Activated T-cell treated with anti-CD3 and anti-CD28 coated beads, Interleukin-2, amount 50 U/mL, for 4 hours (primary cell): ENCODE measurements at regions not wholly inside any gene's neighbourhood (a gene's known extent, or its start where the extent isn't known, plus 50 kb on each side); places are given as distances from the start of the nearest gene placed in this dataset.

ENCODE experiments used
- ATAC-seq, 2 donors: fragments of 200-7000 bp; cut with Tn5 transposase; one replicate each; pipeline ENCODE4 v1.10.0; 2021
- DNase-seq: peaks from one replicate; pipeline ENCODE4 v3.0.0-alpha.2; 2020
- H3K27me3 Mint-ChIP-seq: one replicate; pipeline ENCODE4 v1.8.0; 2021; ENCODE audit warnings: low read depth, mixed read lengths
- H3K36me3 Mint-ChIP-seq: one replicate; pipeline ENCODE4 v1.8.0; 2022; ENCODE audit warnings: mixed read lengths; ENCODE audit not compliant: insufficient read depth
- H3K4me1 Mint-ChIP-seq: one replicate; pipeline ENCODE4 v1.8.0; 2021; ENCODE audit warnings: low read depth, mixed read lengths
- H3K4me3 Mint-ChIP-seq: one replicate; pipeline ENCODE4 v1.8.0; 2021; ENCODE audit warnings: mild to moderate bottlenecking, moderate library complexity, mixed read lengths
- H3K9me3 Mint-ChIP-seq: one replicate; pipeline ENCODE4 v1.8.0; 2021; ENCODE audit warnings: mixed read lengths

DNA sequence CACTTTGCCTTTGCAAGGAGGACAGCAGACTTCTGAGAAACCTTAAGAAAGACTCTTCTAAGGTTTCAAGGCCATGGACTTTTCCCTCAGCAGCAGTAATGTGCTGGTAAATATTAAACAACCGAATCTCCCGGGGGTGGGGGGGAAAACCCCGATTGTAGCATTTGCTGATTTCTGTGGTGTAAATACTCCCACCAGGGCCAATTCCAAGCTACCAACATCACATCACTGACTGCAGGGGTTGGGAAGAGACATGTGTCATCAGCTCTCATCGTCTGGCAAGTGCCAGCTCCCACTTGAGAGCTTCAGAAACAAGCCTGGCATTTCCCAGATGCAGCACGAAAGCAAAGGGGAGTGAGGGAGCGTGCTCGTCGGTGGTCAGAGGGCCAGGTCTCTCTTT is 101.2 kb downstream of the BCOR start:
- Mint-ChIP-seq H3K4me1 (no peaks in the 10 kb centered on the region), H3K4me3 (no peak overlapping the region), H3K36me3 (no peaks in the 10 kb centered on the region), H3K27me3 (peaks cover 1% of the 10 kb centered on the region), H3K9me3 (no peaks in the 10 kb centered on the region)
- DNase-seq, result no peak
- ATAC-seq, result no peak

DNA sequence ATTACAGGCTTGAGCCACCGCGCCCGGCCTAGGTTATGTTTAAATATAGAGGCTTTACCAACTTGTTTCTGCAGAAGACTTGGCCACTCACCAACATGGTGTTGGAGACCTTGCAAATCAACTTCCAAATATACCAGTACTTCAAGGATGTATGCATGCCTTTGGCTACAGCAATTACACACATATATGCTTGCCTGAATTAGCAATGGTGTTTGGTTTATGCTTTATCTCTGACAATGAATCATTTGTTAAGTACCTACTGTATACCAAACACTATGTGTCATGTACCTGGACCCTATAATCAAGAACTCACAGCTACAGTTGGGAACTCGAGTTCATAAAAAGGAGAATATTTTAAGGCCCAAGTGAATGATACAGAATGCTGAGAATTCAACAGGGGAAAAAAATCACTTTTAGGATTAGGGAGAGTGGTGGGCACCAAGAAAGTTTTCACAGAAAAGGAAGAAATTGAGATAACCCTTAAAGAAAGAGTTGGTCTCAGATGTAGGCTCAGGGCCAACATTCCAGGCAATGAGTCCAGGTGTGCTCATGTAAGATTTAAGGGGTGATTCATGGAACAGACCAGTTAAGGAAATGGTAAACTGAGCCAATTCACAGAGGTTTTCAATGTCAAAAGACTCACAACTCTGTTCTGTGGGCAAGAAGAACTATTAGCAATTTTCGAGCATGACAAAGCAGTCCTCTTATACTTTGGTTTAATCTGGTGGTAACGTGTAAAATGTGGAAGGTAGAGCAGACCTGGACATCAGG is 98.9 kb downstream of the BCOR start:
- Mint-ChIP-seq H3K4me3 (no peak overlapping the region), H3K9me3 (no peaks in the 10 kb centered on the region)
- no peak for ATAC-seq

More for the DNA sequence above, 98.9 kb downstream of the BCOR start:
- Mint-ChIP-seq H3K36me3 (no peaks in the 10 kb centered on the region), H3K27me3 (peaks cover 5% of the 10 kb centered on the region), H3K4me1 (no peaks in the 10 kb centered on the region)
- no peak for DNase-seq
